Progenitor cell of endocrine pancreas (in vitro differentiated cells): ENCODE measurements at regions not wholly inside any gene's neighbourhood (a gene's known extent, or its start where the extent isn't known, plus 50 kb on each side); places are given as distances from the start of the nearest gene placed in this dataset.

ENCODE experiments used
- DNase-seq: peaks from one replicate; pipeline ENCODE4 v3.0.0; 2021; ENCODE audit warnings: low spot score; ENCODE audit not compliant: unreplicated experiment
- H3K27ac Mint-ChIP-seq: 2 replicates; pipeline ENCODE4 v1.8.0; 2021; ENCODE audit warnings: mild to moderate bottlenecking, moderate library complexity, mixed read lengths
- H3K27me3 Mint-ChIP-seq: 2 replicates; pipeline ENCODE4 v1.8.0; 2021; ENCODE audit warnings: mixed read lengths
- H3K36me3 Mint-ChIP-seq: 2 replicates; pipeline ENCODE4 v1.8.0; 2022; ENCODE audit warnings: mixed read lengths; ENCODE audit not compliant: insufficient read depth
- H3K4me1 Mint-ChIP-seq: 2 replicates; pipeline ENCODE4 v1.8.0; 2021; ENCODE audit warnings: low read depth, mixed read lengths
- H3K4me3 Mint-ChIP-seq: 2 replicates; pipeline ENCODE4 v1.8.0; 2021; ENCODE audit warnings: low read depth, mild to moderate bottlenecking, moderate library complexity, mixed read lengths
- H3K9me3 Mint-ChIP-seq: 2 replicates; pipeline ENCODE4 v1.8.0; 2021; ENCODE audit warnings: low read depth, mixed read lengths
- CTCF ChIP-seq: fragments of 200-600 bp; sonication (generic); IDR thresholded peaks from one replicate; pipeline ENCODE4 v1.5.0; 2021; ENCODE audit warnings: antibody characterized with exemption, mild to moderate bottlenecking; ENCODE audit not compliant: unreplicated experiment

- H3K9me3 Mint-ChIP-seq, result peaks cover 7% of the 10 kb centered on the region
- H3K4me3 Mint-ChIP-seq, result no peak overlapping the region
- no peaks in the 10 kb centered on the region for H3K4me1 Mint-ChIP-seq
- TF ChIP-seq CTCF, result no peak
- DNase-seq, result no peak
- H3K27me3 Mint-ChIP-seq, result no peaks in the 10 kb centered on the region
- H3K36me3 Mint-ChIP-seq, result no peaks in the 10 kb centered on the region
- no peak overlapping the region for H3K27ac Mint-ChIP-seq
Observed at GRCh38 chr4:129468624-129469023, 372.7 kb downstream of the C4orf33 start.

GRCh38 chr4:129474698-129475097, 378.7 kb downstream of the C4orf33 start:
- Mint-ChIP-seq H3K36me3 (no peaks in the 10 kb centered on the region), H3K9me3 (peaks cover 7% of the 10 kb centered on the region), H3K4me1 (no peaks in the 10 kb centered on the region), H3K27me3 (no peaks in the 10 kb centered on the region), H3K4me3 (no peak overlapping the region), H3K27ac (no peak overlapping the region)
- no peak for TF ChIP-seq CTCF
- no peak for DNase-seq

GRCh38 chr4:129481107-129481506, 385.2 kb downstream of the C4orf33 start:
- H3K27ac Mint-ChIP-seq, result no peak overlapping the region
- H3K36me3 Mint-ChIP-seq, result no peaks in the 10 kb centered on the region

GRCh38 chr4:129488427-129488826, 392.5 kb downstream of the C4orf33 start:
- H3K36me3 Mint-ChIP-seq, result no peaks in the 10 kb centered on the region
- H3K4me3 Mint-ChIP-seq, result no peak overlapping the region
- no peaks in the 10 kb centered on the region for H3K27me3 Mint-ChIP-seq
- no peak overlapping the region for H3K27ac Mint-ChIP-seq
- TF ChIP-seq CTCF, result no peak
- DNase-seq, result no peak
- no peaks in the 10 kb centered on the region for H3K9me3 Mint-ChIP-seq
- no peaks in the 10 kb centered on the region for H3K4me1 Mint-ChIP-seq

More at GRCh38 chr4:129481107-129481506, 385.2 kb downstream of the C4orf33 start:
- H3K27me3 Mint-ChIP-seq, result no peaks in the 10 kb centered on the region
- no peaks in the 10 kb centered on the region for H3K4me1 Mint-ChIP-seq
- DNase-seq, result no peak
- no peaks in the 10 kb centered on the region for H3K9me3 Mint-ChIP-seq
- TF ChIP-seq CTCF, result no peak
- H3K4me3 Mint-ChIP-seq, result no peak overlapping the region

GRCh38 chr4:129490516-129490915, 394.6 kb downstream of the C4orf33 start:
- H3K4me3 Mint-ChIP-seq, result no peak overlapping the region
- no peak for DNase-seq
- H3K4me1 Mint-ChIP-seq, result no peaks in the 10 kb centered on the region
- H3K36me3 Mint-ChIP-seq, result no peaks in the 10 kb centered on the region
- no peak overlapping the region for H3K27ac Mint-ChIP-seq
- TF ChIP-seq CTCF, result no peak
- no peaks in the 10 kb centered on the region for H3K27me3 Mint-ChIP-seq
- no peaks in the 10 kb centered on the region for H3K9me3 Mint-ChIP-seq
